Peyer's patch (tissue), 4 donors: ENCODE measurements at regions not wholly inside any gene's neighbourhood (a gene's known extent, or its start where the extent isn't known, plus 50 kb on each side); places are given as distances from the start of the nearest gene placed in this dataset.

Source experiments
- POLR2A ChIP-seq, 2 donors: fragments of 450-650 bp; IDR thresholded peaks; one replicate each; pipeline ENCODE4 v1.5.1; 2017; ENCODE audit warnings: antibody characterized with exemption in 2 of 2, mild to moderate bottlenecking in 2 of 2, moderate library complexity in 2 of 2
- TF ChIP-seq, protein P1 (sequence below), 6 experiments: fragments of 450-650 bp in 4 of 6; fragments of 200-600 bp in 2 of 6; sonication (generic) in 1 of 6; IDR thresholded peaks; one replicate each; pipeline ENCODE4 v1.5.1; 2017 to 2019; ENCODE audit warnings: antibody characterized with exemption in 6 of 6, mild to moderate bottlenecking in 3 of 6, moderate library complexity in 1 of 6

DNA sequence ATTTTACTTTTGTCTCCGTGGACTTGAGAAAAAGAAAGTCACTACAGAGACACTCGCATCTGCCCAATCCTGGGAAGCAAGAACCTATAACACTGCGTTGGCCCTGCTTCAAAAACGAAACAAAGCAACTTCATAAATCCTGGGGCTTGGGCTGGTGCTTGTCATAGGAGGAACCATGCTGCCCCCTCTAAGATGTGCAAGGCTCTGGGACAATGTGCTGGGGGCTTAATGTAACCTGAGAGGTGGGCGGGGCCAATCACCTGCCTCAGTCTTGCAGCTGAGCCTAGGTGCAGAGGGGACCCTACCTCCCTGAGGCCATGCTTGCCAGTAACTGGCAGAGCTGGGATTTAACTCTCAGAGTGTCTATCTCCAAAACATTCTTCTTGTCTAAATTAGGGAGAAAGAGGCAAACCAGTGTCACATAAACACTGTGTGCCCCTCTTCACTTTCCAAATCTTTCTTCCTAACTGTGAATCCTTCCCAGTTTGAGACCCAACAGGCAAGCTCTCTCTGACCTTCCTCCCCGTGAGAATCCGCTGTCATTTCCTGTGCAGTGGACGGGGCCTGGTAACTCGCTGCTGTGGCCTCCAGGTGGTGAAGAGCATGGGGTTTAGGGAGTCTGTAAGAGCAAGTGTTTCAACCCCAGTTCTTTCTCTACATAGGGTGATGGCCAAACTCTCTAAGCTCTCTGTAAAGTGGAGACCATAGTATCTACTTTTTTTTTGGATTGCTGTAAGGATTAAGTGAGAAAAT is 115.1 kb downstream of the ACKR3 start:
- TF ChIP-seq POLR2A (IDR thresholded peaks at IDR 0.05), result no peak
- TF ChIP-seq, protein P1, sequence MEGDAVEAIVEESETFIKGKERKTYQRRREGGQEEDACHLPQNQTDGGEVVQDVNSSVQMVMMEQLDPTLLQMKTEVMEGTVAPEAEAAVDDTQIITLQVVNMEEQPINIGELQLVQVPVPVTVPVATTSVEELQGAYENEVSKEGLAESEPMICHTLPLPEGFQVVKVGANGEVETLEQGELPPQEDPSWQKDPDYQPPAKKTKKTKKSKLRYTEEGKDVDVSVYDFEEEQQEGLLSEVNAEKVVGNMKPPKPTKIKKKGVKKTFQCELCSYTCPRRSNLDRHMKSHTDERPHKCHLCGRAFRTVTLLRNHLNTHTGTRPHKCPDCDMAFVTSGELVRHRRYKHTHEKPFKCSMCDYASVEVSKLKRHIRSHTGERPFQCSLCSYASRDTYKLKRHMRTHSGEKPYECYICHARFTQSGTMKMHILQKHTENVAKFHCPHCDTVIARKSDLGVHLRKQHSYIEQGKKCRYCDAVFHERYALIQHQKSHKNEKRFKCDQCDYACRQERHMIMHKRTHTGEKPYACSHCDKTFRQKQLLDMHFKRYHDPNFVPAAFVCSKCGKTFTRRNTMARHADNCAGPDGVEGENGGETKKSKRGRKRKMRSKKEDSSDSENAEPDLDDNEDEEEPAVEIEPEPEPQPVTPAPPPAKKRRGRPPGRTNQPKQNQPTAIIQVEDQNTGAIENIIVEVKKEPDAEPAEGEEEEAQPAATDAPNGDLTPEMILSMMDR (IDR thresholded peaks at IDR 0.05), result no peak
